ENCODE measurements at regions not wholly inside any gene's neighbourhood (a gene's known extent, or its start where the extent isn't known, plus 50 kb on each side); places are given as distances from the start of the nearest gene placed in this dataset.

DNA sequence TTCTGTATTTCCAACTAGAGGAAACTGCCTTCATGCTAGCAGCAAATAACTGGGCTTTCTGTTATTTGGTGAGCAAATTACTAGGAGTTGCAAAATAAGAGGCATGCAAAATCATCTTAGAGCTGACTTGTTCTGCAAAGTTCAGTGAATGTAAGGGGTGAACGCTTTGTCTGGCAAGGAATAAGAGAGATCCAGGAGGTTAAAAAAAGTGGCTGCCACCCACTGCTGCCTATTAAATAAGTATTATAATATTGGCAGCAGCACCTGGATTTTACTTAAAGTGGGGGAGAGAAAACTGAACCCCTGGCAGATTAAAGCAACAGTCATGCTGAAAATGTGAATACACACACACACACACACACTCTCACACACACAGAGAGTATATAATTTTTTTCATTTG lies 557.0 kb downstream of the FLRT2 start:
- Mint-ChIP-seq H3K4me1 (peaks cover 17% of the 10 kb centered on the region), H3K27me3 (no peaks in the 10 kb centered on the region), H3K9me3 (peaks cover 3% of the 10 kb centered on the region), H3K4me3 (no peak overlapping the region), H3K36me3 (ENCODE audit: low read depth) (no peaks in the 10 kb centered on the region), H3K27ac (no peak overlapping the region)
- intact Hi-C loops (cut with micrococcal nuclease), result no loop called here
- TF ChIP-seq, protein P1, sequence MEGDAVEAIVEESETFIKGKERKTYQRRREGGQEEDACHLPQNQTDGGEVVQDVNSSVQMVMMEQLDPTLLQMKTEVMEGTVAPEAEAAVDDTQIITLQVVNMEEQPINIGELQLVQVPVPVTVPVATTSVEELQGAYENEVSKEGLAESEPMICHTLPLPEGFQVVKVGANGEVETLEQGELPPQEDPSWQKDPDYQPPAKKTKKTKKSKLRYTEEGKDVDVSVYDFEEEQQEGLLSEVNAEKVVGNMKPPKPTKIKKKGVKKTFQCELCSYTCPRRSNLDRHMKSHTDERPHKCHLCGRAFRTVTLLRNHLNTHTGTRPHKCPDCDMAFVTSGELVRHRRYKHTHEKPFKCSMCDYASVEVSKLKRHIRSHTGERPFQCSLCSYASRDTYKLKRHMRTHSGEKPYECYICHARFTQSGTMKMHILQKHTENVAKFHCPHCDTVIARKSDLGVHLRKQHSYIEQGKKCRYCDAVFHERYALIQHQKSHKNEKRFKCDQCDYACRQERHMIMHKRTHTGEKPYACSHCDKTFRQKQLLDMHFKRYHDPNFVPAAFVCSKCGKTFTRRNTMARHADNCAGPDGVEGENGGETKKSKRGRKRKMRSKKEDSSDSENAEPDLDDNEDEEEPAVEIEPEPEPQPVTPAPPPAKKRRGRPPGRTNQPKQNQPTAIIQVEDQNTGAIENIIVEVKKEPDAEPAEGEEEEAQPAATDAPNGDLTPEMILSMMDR (IDR thresholded peaks at IDR 0.05), result no peak
- ChIA-PET POLR2A (no interaction called here), CTCF (no interaction called here)
- DNase-seq, result no peak
- no peak for ATAC-seq (ENCODE audit: low read depth)

DNA sequence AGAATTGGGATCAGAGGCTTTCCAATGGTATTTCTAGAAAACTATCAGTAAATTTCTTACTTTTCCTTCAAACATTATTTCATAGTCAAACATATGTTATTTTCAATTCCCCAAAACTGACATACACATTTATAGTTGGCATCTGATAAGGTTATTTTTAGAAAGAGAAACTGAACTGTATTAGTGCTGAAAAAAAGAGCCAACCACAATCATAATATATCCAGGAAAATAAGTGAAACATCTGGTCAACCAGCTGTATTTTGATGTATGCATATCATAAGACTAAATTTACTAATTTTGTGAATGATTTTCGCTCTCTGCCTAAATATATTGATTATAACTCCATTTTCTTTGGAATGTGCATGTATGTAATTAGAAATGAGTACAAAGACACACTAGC lies 554.2 kb downstream of the FLRT2 start:
- Mint-ChIP-seq H3K36me3 (ENCODE audit: low read depth) (peaks cover 2% of the 10 kb centered on the region), H3K4me1 (peaks cover 17% of the 10 kb centered on the region), H3K27me3 (no peaks in the 10 kb centered on the region), H3K4me3 (no peak overlapping the region), H3K9me3 (peaks cover 7% of the 10 kb centered on the region), H3K27ac (no peak overlapping the region)
- TF ChIP-seq, protein P1 (IDR thresholded peaks at IDR 0.05), result no peak
- DNase-seq (no peak), ATAC-seq (ENCODE audit: low read depth) (no peak)
- ChIA-PET CTCF (no interaction called here), POLR2A (no interaction called here)
- intact Hi-C loops (cut with micrococcal nuclease), result no loop called here

DNA sequence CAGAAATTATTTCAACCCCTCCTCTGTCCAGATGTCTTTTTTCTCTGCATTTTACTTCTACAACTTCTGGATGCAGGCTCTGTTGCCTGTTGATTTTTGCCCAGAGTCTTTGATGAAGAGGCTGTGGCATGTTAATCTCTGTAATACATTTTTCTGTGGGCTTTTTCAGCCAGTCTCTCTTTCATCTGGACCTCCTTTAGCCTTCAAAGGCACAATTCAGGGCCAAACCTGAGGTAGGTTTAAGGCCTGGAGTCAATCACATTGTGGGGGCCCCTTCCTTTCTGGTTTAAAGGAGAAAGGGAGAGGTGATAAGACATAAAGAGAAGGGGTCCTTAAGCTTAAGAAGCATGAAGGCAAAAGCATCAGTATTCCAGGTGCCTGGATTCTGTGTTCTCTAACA lies 553.7 kb downstream of the FLRT2 start:
- ChIA-PET POLR2A (no interaction called here), CTCF (no interaction called here)
- no peak overlapping the region for H3K27ac Mint-ChIP-seq
- H3K27me3 Mint-ChIP-seq, result no peaks in the 10 kb centered on the region
- H3K36me3 Mint-ChIP-seq (ENCODE audit: low read depth), result peaks cover 2% of the 10 kb centered on the region
- H3K9me3 Mint-ChIP-seq, result peaks cover 7% of the 10 kb centered on the region
- peaks cover 17% of the 10 kb centered on the region for H3K4me1 Mint-ChIP-seq
- intact Hi-C loops (cut with micrococcal nuclease), result no loop called here
- TF ChIP-seq, protein P1 (IDR thresholded peaks at IDR 0.05), result no peak
- no peak overlapping the region for H3K4me3 Mint-ChIP-seq
- no peak for DNase-seq
- ATAC-seq (ENCODE audit: low read depth), result no peak

DNA sequence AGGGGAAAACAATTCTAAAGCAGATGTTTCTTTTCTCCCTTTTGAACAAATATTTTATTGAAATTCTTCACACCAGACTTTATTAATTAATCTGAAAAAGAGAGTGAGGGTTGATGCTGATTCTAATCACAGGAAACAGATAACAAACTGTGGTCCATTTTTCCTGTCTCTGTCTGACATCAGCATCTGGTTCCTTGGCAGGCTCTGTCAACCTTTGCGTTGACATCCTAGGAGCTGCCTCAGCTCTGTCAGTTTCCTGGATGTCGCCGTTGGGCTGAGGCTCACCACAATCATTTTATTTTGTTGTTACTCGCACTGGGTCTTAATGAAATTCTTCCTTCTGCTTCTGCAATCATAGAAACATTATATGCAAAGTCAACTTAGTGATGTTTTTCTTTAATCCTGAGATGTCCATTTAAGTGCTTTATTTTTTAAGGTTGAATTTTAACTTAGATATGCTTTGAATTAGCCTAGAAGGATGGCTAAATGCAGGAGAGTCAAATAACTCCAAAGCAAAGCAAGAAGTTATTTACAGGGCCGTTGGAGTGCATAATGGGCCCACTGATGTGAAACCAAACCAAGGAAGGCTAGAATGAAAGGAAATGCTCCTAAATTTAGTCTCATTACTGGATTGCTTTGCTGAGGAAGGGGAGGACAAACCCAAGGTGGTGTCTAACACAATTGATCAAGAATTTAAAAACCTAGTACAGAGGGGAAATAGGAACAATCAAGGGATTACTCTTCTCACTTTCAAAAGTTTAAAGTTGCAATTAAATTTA lies 542.4 kb downstream of the FLRT2 start:
- ATAC-seq (ENCODE audit: low read depth), result no peak
- H3K36me3 Mint-ChIP-seq (ENCODE audit: low read depth), result no peaks in the 10 kb centered on the region
- H3K4me1 Mint-ChIP-seq, result no peaks in the 10 kb centered on the region
- DNase-seq, result no peak
- H3K9me3 Mint-ChIP-seq, result no peaks in the 10 kb centered on the region
- intact Hi-C loops (cut with micrococcal nuclease), result no loop called here
- POLR2A ChIA-PET, result no interaction called here
- TF ChIP-seq, protein P1 (IDR thresholded peaks at IDR 0.05), result no peak
- CTCF ChIA-PET, result no interaction called here
- no peak overlapping the region for H3K27ac Mint-ChIP-seq
- H3K27me3 Mint-ChIP-seq, result no peaks in the 10 kb centered on the region
- no peak overlapping the region for H3K4me3 Mint-ChIP-seq

DNA sequence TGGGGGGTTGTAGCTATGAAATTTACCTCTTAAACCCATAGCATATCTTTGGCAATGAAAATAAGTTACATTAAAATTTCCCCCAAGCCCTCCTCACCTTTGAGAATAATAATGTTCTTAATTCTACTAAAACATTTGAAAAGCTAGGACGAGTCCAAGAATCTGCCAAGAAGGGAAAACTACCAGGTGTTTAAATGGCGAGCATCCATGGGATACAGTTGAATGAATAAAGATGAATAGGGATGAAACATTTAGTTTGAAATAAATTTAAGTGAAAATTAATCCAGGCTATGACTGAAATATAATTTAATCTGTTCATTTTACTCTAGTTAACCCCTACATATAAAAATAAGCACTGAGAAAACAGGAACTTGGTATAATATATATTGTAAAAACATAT lies 536.7 kb downstream of the FLRT2 start:
- H3K36me3 Mint-ChIP-seq (ENCODE audit: low read depth), result no peaks in the 10 kb centered on the region
- ATAC-seq (ENCODE audit: low read depth) (no peak), DNase-seq (no peak)
- CTCF ChIA-PET, result no interaction called here
- POLR2A ChIA-PET, result no interaction called here
- no peak overlapping the region for H3K4me3 Mint-ChIP-seq
- intact Hi-C loops (cut with micrococcal nuclease), result no loop called here
- H3K4me1 Mint-ChIP-seq, result no peaks in the 10 kb centered on the region
- no peaks in the 10 kb centered on the region for H3K9me3 Mint-ChIP-seq
- TF ChIP-seq, protein P1 (IDR thresholded peaks at IDR 0.05), result no peak
- H3K27me3 Mint-ChIP-seq, result no peaks in the 10 kb centered on the region
- no peak overlapping the region for H3K27ac Mint-ChIP-seq
